ENCODE measurements at regions not wholly inside any gene's neighbourhood (a gene's known extent, or its start where the extent isn't known, plus 50 kb on each side); places are given as distances from the start of the nearest gene placed in this dataset.

DNA sequence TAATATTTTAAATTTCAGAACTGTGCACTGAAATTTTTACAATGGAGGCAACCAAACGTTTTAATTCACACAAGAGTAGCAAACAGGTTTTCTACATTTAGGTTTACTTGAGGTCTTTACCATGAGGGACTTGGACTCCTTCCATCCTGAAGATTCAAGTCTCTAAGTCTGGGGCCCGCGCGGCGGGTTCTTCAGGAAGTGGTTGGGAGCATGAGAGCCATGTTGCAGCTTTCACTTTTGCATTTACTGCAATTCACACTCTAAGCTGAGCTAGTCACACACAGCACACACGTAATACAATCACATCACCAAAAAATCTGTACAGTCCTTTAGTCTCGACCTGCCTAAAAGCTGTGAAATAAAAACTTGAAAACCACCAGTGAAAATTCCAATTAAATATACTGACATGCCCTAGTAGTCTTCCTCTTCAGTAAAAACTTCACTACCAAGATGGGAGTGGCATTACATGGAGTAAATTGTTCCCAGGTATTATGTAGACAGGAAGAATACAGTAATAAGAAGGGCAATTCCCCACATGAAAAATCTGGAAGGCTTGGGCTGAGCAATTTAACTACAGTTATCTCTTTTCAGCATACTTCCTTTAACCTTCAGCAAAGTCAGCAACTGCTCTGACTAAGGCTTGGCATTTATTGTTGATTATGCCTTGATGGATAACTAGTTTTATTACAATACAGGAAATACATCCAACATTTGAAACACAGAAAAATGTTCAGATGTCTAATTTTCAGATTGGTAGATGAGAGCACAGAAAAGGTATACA is 571.1 kb upstream of the DIPK2B start:
- DNase-seq (ENCODE audit: low spot score): no peak

DNA sequence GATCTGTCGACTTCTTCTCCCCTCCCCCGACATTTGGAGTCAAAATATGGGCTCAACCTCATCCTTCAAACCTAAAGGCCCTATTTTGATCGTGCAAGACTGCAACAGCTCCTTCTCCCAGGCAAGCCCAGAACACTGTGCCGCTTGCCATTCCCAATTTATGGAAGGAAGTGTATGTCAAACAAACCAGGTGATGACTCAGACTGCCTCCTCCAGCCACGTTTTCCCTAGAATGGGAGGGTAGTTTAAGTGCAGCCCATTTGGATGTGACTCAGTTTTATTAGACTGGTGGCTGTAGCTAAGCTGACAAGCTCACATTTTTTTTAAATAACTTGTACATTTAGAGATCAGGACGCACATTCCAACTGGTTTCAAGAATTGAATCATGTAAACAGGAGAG is 570.4 kb upstream of the DIPK2B start:
- no peak for DNase-seq (ENCODE audit: low spot score)

DNA sequence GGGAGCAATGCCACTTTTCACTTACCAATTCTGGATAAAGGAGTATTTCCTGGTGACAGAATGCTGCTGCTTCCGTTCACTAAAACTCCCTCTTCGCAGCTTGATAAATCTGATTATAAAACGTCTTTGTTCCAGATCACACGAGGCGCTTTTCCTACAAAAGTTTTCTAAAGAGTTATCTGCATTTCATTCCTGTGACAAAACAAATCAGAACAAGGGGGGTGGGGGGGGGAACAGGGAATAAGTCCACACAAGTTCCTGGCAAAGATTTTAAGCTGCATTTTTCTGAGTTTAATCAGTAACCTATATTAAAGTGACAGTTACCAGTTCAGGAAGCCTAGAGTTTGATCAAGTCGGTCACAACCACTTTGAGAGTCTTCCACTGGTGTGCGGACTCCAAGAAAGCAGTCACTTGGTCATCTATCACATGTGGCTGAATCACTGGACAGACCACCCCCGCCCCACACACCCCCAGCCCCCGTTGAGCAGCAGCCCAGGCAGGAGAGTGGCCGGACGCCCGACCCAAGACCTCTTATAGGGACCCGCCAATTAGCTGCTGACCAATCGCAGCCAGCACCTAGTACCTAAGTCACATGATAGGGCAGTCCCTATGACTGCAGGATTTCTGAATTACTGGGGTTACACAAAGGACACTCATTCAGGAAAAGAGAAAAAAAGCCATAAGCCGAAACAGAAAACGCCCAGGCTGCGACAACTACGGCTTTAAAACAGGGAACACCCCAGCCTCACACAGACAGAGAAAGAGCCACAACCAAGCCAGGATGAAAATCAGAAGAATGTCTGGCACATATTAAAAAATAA is 569.3 kb upstream of the DIPK2B start:
- no peak for DNase-seq (ENCODE audit: low spot score)

DNA sequence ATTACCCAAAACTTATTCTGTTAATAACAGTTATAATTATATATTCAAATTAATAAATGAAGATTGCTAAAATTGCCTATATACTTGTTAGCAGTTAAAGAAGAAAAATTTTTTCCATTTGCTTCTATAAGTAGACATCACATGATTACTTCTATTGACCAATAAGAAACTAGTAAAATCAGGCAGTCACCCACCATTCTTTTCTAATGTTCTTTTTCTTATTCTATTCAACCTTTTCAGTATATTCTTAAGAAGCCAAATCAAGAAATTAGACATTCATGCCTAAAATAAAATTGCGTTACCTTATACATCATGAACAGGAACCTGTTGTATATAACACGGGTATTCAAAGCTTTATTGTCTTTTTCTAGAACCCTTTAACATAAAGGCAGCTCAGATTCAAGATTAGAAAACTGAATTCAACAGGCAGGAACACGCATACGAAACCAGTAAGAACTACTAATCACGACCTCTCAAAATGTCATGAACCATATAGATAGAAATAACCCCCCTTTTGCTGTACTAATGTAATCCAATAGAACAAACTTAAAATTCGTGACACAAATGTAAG is 568.1 kb upstream of the DIPK2B start:
- DNase-seq (ENCODE audit: low spot score): no peak

DNA sequence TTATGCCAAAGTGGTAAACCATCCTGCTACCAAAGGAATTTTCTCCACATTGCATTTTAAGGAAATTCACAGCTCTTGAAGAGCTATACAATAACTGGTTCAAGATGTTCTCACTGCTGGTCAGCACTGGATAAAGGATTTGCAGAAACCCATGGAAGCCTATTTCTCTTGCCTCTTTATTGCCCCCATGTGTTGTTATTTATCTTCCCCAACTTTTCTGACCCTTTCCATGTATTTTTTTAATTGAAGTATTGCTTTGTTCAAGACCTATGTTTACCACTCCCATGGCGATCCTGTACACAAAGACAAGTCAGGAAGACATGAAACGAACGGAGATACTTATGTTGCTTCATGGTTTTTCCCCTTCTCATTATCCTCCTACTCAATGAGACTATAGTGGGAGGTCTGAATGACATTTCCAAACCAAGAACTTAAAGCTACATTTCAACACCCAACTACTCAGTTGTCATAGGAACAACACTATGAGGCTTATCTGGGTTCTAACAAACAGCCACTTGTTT is 566.4 kb upstream of the DIPK2B start:
- no peak for DNase-seq (ENCODE audit: low spot score)

DNA sequence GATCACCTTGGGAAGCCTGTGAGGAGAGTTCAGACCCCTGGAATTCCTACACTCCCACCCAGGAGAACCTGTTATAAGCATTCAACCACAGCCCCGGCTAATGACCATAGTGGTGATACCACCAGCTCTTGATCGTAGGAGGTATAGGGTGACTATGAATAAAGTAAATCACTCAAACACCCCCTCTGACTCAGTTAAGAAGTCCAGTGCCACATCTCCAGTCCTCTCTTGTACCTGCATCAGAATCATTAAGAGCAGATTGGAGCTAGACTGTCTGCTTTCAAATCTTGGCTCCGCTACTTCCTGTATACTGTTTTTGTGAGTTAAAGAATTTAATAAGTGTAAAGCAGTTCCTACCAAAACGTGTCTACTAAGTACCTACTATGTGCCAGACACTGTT is 565.1 kb upstream of the DIPK2B start:
- DNase-seq (ENCODE audit: low spot score): no peak

DNA sequence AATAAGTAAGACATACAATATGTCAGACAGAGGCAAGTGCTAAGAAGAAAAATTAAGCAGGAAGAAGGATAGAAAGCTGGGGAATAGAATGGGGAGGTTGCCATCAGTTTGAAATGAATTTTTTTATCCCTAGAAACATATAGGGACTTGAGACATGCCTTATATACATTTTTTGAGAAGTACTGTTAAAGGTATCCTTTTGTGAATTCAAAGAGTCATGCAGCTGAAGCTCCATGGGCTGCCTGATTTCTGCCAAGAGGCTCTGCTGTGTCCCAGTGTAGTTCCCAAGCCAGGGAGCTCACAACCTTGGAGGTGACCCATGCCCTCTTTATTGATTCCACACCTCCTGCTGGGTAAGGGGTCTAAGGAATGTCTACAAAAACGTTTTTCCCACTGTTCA is 564.6 kb upstream of the DIPK2B start:
- no peak for DNase-seq (ENCODE audit: low spot score)

DNA sequence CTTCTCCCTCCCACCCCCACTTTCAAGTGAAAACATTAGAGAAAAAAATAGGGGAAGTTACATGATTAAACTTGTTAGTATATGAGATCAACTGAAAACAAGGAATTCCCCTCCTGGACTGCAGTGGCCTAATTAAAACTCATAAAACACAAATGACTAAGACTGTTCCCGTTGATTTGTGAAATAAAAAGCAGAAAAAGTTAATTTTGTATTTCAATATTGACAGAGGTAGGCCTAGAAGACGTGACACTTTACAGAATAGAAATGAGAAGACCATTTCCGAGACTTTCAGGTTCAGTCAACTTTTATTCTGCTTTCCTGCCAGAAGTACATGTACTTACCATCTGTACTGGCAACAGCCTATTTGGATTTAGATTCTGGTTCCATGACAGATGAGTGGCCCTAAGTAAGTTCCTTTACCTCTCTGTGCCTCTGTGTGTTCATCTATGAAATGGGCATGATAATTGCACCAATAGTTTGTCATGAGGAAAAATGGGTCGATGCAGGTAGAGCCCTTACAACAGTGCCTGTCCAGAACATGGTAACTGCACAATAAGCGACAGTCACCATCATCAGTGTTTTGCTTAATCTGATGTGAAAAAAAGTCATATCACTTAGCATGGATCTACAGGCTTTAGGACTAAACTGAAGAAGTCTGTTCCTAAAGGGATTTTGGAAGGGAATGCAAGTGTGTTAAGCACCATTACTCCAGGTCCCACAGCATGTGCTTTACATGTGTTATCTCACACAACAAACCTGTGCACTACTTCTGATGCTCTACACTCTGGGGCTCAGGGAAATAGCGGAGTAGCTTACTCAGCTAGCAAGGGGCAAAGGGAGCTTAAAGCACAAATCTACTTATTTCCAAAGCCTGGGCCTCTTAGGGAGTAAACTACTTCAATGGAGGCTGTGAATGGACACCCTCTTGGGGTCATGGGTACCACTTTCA is 562.3 kb upstream of the DIPK2B start:
- no peak for DNase-seq (ENCODE audit: low spot score)

DNA sequence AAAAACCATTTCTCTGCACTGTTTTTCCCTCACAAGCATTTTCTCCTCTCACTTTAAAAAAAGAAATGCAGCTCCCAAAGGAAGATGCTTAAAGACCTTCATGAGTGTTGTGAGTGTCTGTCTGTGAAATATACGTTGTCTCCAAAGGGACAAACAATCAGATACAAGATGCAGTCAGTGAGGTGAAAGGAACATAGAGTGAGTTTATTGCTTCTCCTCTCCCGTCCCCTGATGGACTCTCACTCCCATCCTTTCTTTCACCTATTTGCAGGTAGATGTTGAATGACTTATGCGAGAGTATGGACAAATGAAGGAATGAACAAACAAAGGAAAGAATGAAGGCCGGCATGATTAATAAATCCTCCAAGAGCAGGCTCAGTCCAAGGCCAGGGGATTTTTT is 561.2 kb upstream of the DIPK2B start:
- no peak for DNase-seq (ENCODE audit: low spot score)

DNA sequence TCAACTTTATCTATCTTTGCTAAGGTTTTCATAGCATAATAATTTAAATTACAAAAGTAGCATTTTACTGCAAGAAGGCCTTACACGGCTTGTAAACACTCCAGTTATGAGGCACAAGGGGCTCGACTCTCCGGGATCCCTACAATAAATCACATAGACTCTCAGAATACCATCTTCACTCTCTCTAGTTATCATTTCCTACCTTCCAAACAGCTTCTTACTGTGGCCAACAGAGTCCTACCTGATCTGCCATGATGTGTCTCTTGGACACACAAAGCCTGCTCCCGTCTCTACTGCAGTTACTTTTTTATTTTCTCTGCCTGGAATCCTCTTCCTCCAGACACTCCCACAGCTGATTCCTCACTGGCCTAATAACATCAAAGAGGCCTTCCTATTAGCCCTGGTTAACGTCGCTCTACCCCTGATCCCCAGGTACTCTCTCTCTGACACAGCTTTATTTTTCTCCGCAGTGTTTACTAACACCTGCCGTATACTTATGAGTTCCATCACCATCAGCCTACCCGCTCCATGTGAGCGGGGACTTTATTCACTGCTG is 559.6 kb upstream of the DIPK2B start:
- no peak for DNase-seq (ENCODE audit: low spot score)

DNA sequence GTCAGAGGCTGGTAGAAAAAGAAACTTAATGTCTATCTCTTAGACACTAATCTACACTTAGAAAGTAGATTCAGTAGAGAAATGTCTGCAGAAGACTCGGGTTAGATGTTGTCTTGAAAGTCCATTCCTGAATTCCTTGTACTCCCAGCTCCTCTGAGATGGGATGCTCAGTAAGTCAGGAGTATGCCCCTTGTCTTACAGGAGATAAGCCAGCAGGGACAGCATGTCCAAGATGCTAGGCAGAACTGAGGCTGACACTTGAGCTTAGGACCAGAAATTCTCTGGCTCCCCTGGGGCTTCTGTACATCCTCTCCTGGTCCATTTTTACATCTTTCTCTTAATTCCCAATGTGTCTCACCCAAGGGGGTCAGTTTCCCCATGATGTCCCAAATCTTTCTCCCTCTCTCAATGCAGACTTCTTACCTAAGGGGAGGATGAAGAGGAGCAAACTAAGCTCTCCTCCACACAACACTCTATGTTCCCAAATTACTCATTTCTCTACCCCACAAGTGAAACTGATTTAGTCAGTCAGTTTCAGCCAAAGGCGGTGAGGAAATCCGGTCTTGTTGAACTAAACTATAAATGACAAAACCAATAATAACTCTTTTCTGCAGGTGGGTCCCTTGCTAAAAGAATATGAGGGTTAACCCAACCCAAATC is 558.2 kb upstream of the DIPK2B start:
- no peak for DNase-seq (ENCODE audit: low spot score)

DNA sequence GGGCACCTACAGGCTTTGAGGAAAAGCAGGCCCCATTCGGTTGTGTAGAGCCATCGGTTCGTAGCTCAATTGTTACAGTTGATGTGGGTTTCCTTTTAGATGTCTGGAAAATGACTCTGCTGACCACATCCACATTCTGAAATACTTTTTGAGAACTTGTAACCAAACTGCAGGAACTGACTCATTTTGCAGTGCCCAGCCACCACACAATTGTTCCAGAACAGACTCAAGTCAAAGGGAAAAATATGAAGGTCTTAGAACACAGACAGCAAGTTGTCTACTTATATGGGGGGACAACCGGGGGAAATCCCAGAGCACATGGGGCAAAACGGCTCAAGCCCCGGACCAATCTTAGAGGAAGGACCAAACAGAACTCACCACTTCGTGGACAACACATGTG is 557.6 kb upstream of the DIPK2B start:
- no peak for DNase-seq (ENCODE audit: low spot score)

DNA sequence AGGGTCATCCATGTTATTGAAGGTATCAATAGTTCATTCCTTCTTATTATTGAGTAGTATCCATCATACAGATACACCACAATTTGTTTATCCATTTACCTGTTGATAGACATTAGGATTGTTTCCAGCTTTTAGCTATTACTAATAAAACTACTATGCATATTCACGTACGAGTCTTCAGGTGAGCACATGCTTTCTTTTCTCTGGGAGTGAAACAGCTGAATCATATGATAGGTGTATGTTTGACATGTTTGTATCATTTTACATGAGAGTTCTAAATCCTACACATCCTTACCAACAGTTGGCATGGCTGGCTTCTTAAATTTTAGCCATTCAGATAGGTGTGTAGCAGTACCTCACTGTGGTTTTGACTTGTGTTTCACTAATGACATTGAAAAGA is 556.6 kb upstream of the DIPK2B start:
- DNase-seq (ENCODE audit: low spot score): no peak

DNA sequence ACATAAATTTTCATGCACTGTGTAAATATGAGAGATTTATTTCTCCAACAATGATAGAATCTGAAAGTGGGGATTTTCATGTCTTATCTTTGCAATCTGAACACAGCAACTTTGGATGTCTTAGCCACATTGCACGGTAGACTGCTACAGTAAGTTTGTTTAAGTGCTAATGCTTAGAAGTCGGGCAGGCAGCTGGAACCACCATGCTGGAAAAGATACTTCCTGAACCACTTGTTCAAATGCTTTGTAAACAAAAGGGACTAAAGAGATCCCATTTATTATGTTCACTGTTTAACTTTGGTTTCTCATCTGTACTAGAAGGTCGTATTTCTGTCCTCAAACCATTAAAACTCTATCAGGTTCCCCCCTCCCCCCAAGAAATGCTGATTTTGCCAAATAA is 555.9 kb upstream of the DIPK2B start:
- DNase-seq (ENCODE audit: low spot score): no peak

DNA sequence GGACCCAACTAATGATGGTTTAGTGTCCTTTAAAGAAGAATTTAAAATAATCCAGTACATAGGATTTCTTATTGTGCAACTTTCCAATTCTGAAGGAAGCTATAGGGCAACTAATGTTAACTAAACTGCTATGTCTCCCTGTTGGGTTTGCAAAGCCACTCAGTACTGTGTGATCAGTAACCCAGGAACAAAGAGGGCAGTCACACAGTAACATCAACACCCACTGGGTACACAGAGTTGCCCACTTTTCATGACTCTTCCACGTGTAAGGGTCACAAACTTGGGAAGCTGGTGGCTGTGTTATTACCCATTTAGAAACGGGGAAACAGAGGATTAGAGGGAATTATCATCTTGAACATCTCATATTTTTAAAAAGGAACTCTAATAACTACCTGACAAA is 555.0 kb upstream of the DIPK2B start:
- DNase-seq (ENCODE audit: low spot score): no peak

DNA sequence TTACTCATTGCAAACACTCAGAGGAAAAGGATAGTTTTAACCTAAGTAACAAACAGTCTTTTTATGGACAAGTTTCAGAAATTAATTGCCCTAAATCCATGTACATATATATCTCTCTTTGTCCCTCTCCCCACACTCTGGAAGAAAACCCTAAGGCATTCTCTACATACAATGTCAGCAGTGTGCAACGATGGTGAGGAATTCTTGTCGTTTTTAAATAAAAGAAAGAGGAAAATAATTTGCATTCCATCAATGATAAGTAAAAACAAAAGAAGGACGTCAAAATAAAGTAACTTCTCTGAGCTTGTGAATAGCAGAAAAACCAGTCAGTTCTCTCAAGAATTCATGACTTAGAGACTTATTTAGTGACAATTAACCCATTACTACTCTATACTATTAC is 550.5 kb upstream of the DIPK2B start:
- DNase-seq (ENCODE audit: low spot score): no peak

DNA sequence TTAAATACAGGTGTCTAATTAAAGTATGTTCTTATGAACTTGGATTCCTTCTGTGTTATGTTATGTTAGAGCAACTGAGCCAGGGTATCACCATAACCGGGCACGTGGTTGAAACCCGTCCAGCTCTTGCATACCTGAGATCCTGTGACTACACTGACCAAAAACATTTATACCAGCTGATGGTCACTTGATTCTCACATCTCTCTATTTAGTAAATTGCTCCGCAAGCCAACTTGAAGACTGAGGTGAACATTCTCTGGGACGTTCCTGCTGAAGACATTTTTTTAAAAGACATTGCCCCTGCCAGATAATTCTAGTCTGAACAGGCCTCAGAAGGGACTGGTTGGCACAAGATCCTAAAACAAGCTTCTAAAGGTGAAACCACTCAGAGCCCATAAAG is 550.0 kb upstream of the DIPK2B start:
- no peak for DNase-seq (ENCODE audit: low spot score)

DNA sequence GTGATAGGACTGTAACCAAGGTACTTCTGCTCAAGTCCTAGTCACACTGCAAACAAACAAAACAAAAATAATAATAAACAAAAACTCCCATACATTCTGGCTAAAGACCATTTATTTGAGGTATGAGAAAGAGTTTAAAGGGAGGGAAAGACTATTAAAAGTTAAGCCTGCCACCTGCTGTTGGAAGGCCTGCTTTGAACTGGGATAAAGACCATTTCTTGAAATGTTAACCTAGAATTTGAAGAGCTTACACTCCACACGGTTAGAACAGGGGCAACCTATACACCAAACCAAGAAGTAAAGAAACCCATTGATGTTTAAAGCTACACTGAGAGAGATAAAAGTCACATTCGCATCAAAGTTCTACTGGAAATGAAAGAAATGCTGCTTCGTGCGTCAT is 548.7 kb upstream of the DIPK2B start:
- no peak for DNase-seq (ENCODE audit: low spot score)

DNA sequence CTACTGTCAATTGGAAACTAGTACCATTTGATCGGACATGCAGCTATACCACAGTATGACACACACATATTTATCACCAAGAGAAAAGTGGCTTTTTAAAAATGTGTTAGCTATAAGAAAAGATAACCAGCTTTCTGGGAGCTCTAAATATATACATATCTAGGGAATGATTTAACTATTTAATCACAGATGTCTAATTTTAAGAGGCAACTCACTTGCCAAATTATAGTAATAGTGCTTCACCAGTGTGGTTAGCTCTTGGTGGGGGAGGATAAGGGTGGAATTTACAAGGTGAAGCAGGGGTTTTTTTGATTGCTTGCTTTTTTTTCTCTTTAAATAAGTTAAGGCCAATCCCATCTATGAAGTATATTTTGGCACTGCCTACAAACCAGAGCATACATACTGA is 547.7 kb upstream of the DIPK2B start:
- DNase-seq (ENCODE audit: low spot score): no peak

DNA sequence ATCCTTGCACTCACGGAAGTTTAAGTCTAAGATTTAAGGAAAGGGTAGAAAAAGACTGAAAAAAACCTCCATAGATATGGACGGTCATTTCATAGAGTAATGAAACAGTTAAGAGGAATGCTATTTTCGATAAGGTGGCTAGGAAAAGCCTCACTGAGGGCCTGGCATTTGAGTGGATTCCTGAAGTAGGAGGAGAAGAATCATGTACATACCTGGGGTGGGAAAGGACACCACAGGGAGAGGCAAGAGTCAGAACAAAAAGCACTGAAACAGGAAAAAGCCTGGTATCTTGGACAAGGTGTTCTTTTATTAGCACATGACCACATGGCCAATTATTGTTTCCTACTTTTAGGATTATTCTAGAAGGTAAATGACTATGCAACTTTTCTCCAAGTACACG is 547.2 kb upstream of the DIPK2B start:
- no peak for DNase-seq (ENCODE audit: low spot score)

DNA sequence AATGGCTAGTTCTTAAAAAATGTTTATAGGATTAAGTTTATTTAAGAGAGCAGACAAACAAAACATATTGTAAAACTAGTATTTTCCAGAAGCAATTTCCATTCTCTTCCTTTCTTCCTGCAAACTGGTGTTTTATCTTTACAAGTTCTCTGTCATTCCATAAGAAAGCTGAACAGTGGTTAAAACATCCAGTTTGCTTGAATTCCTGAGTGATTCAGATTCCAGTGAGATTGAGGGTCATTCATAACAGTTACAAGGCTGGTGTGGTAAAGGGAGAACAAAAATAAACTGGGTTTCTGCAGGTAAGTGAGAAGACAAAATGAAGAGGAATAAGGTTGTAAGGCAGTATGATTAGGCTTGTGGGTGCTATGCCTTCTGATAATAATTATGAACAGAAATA is 544.8 kb upstream of the DIPK2B start:
- no peak for DNase-seq (ENCODE audit: low spot score)

All from D341Med (cell line).